ENCODE measurements at regions not wholly inside any gene's neighbourhood (a gene's known extent, or its start where the extent isn't known, plus 50 kb on each side); places are given as distances from the start of the nearest gene placed in this dataset.
A peak's percentile ranks its signal among the peaks of the same experiment; 100 is the strongest.

- H3K27me3 ChIP-seq, result no peaks in the 10 kb centered on the region
- H3K27ac ChIP-seq, result no peak overlapping the region
- no peak for TF ChIP-seq POLR2A (IDR thresholded peaks at IDR 0.05)
- no peak for TF ChIP-seq CTCF (IDR thresholded peaks at IDR 0.05)
- H3K4me3 ChIP-seq, result no peak overlapping the region
- H3K36me3 ChIP-seq, result no peaks in the 10 kb centered on the region
- no peak for ATAC-seq
- no peaks in the 10 kb centered on the region for H3K9me3 ChIP-seq
- WGBS, 4 donors, result 66 to 77% (median 67%) methylated on average over 4 of the region's 4 CpGs
- intact Hi-C loops (cut with DNase I), result no loop called here
- no peaks in the 10 kb centered on the region for H3K4me1 ChIP-seq
- DNase-seq, result no peak
These were observed 452.4 kb upstream of the RBFOX1 start for GRCh38 chr16:6880263-6880662.

GRCh38 chr16:6864671-6865070 is 468.0 kb upstream of the RBFOX1 start:
- Histone ChIP-seq H3K9me3 (peaks cover 0 to 3% (median 0%) of the 10 kb centered on the region in 12 donors), H3K4me1 (no peaks in the 10 kb centered on the region), H3K36me3 (no peaks in the 10 kb centered on the region), H3K27ac (peak overlapping the region in 1 of 12 donors; percentile 60), H3K4me3 (no peak overlapping the region), H3K27me3 (no peaks in the 10 kb centered on the region)
- TF ChIP-seq CTCF (IDR thresholded peaks at IDR 0.05) (no peak), POLR2A (IDR thresholded peaks at IDR 0.05) (no peak)
- intact Hi-C loops (cut with DNase I), result no loop called here
- DNase-seq (no peak), ATAC-seq (no peak)
- 61 to 84% (median 76%) methylated on average over 5 of the region's 5 CpGs for WGBS, 4 donors

GRCh38 chr16:6864244-6864643 is 468.4 kb upstream of the RBFOX1 start:
- WGBS, 4 donors, result 61 to 71% (median 69%) methylated on average over 4 of the region's 4 CpGs
- intact Hi-C loops (cut with DNase I), result no loop called here
- no peaks in the 10 kb centered on the region for H3K27me3 ChIP-seq
- H3K36me3 ChIP-seq, result no peaks in the 10 kb centered on the region
- DNase-seq (no peak), ATAC-seq (no peak)
- peaks cover 0 to 3% (median 0%) of the 10 kb centered on the region in 12 donors for H3K9me3 ChIP-seq
- H3K27ac ChIP-seq, result peak overlapping the region in 1 of 12 donors; percentile 60
- no peak for TF ChIP-seq POLR2A (IDR thresholded peaks at IDR 0.05)
- TF ChIP-seq CTCF (IDR thresholded peaks at IDR 0.05), result no peak
- no peaks in the 10 kb centered on the region for H3K4me1 ChIP-seq
- no peak overlapping the region for H3K4me3 ChIP-seq

- TF ChIP-seq POLR2A (IDR thresholded peaks at IDR 0.05) (no peak), CTCF (IDR thresholded peaks at IDR 0.05) (no peak)
- H3K4me1 ChIP-seq, result no peaks in the 10 kb centered on the region
- no peak overlapping the region for H3K27ac ChIP-seq
- DNase-seq (no peak), ATAC-seq (no peak)
- WGBS, 4 donors, result 14 to 31% (median 21%) methylated on average over 2 of the region's 2 CpGs
- H3K4me3 ChIP-seq, result no peak overlapping the region
- H3K27me3 ChIP-seq, result no peaks in the 10 kb centered on the region
- H3K9me3 ChIP-seq, result no peaks in the 10 kb centered on the region
- intact Hi-C loops (cut with DNase I), result no loop called here
- H3K36me3 ChIP-seq, result no peaks in the 10 kb centered on the region
These were observed 469.5 kb upstream of the RBFOX1 start for GRCh38 chr16:6863135-6863534.

Measured in heart left ventricle (tissue), 16 donors.